IMR-90 (cell line): ENCODE measurements at regions not wholly inside any gene's neighbourhood (a gene's known extent, or its start where the extent isn't known, plus 50 kb on each side); places are given as distances from the start of the nearest gene placed in this dataset.

Experiments
- ATAC-seq: fragments of 200-7000 bp; cut with Tn5 transposase; 2 replicates; pipeline ENCODE4 v1.9.1; 2020; ENCODE audit warnings: low read depth, mild to moderate bottlenecking, moderate library complexity
- BruUV-seq: library from RNA; stranded (reverse); fragments of 400-500 nt; replicated peaks from 2 replicates; lab custom pipeline; 2021; lab: Mats Ljungman, UMichigan
- CTCF ChIA-PET: fragments of 300-600 bp; formaldehyde crosslinking; extraction: SDS; loops from one replicate; lab custom pipeline; 2021; ENCODE audit warnings: antibody characterized with exemption; lab: Yijun Ruan, JAX
- POLR2A ChIA-PET: fragments of 300-600 bp; sonication (Branson Sonifier 250); formaldehyde crosslinking; loops from one replicate; lab custom pipeline; 2022; ENCODE audit warnings: antibody characterized with exemption; ENCODE audit not compliant: unreplicated experiment; lab: Charles Lee
- DNase-seq: peaks from one replicate; pipeline ENCODE4 v3.0.0; 2013
- H2AFZ ChIP-seq: replicated peaks from 2 replicates; pipeline ENCODE3; 2013; ENCODE audit warnings: low read length, mild to moderate bottlenecking; ENCODE audit not compliant: poor library complexity
- H2AK5ac ChIP-seq: 2 replicates; pipeline ENCODE4 v1.6.1; 2013; ENCODE audit warnings: low read depth, low read length, inconsistent platforms
- H2AK9ac ChIP-seq: replicated peaks from 2 replicates; pipeline ENCODE3; 2013; ENCODE audit warnings: mild to moderate bottlenecking, low read depth, low read length, moderate library complexity; ENCODE audit not compliant: poor library complexity
- H2BK120ac ChIP-seq: 2 replicates; pipeline ENCODE4 v1.6.1; 2013; ENCODE audit warnings: low read depth, low read length, inconsistent platforms
- H2BK15ac ChIP-seq: 3 replicates; pipeline ENCODE4 v1.6.1; 2013; ENCODE audit warnings: low read depth, low read length, inconsistent platforms
- H2BK20ac ChIP-seq: 2 replicates; pipeline ENCODE4 v1.6.1; 2013; ENCODE audit warnings: low read depth, mild to moderate bottlenecking, inconsistent platforms, low read length, moderate library complexity
- H2BK5ac ChIP-seq: 2 replicates; pipeline ENCODE4 v1.6.1; 2013; ENCODE audit warnings: mild to moderate bottlenecking, low read depth, low read length, inconsistent platforms; ENCODE audit not compliant: poor library complexity, severe bottlenecking
- H3K14ac ChIP-seq: replicated peaks from 2 replicates; pipeline ENCODE4 v1.6.1; 2013; ENCODE audit warnings: low read depth, low read length, inconsistent platforms
- H3K18ac ChIP-seq: 2 replicates; pipeline ENCODE4 v1.6.1; 2013; ENCODE audit warnings: low read depth, low read length, control low read depth
- H3K23ac ChIP-seq: 2 replicates; pipeline ENCODE4 v1.6.1; 2013; ENCODE audit warnings: low read depth, low read length, inconsistent platforms
- H3K27ac ChIP-seq: 2 replicates; pipeline ENCODE4 v1.5.1; 2013; ENCODE audit warnings: mild to moderate bottlenecking, control low read depth, low read length; ENCODE audit not compliant: insufficient read depth
- H3K27me3 ChIP-seq: 2 replicates; pipeline ENCODE4 v1.6.1; 2013; ENCODE audit warnings: low read length; ENCODE audit not compliant: control insufficient read depth, insufficient read depth
- H3K36me3 ChIP-seq: 2 replicates; pipeline ENCODE4 v1.6.1; 2013; ENCODE audit warnings: low read length, mixed read lengths; ENCODE audit not compliant: control insufficient read depth, insufficient read depth
- H3K4ac ChIP-seq: 2 replicates; pipeline ENCODE4 v1.6.1; 2013; ENCODE audit warnings: low read depth, low read length, inconsistent platforms
- H3K4me1 ChIP-seq: 2 replicates; pipeline ENCODE4 v1.6.1; 2013; ENCODE audit warnings: low read length, mixed read lengths; ENCODE audit not compliant: control insufficient read depth, insufficient read depth
- H3K4me2 ChIP-seq: 2 replicates; pipeline ENCODE4 v1.6.1; 2013; ENCODE audit warnings: low read depth, mild to moderate bottlenecking, control low read depth, low read length, moderate library complexity
- H3K4me3 ChIP-seq: 2 replicates; pipeline ENCODE4 v1.5.1; 2013; ENCODE audit warnings: low read depth, mild to moderate bottlenecking, control low read depth, low read length, moderate library complexity; ENCODE audit not compliant: insufficient read depth
- H3K56ac ChIP-seq: 2 replicates; pipeline ENCODE4 v1.6.1; 2013; ENCODE audit warnings: low read length, inconsistent platforms; ENCODE audit not compliant: insufficient read depth; ENCODE audit errors: extremely low read depth
- H3K79me1 ChIP-seq, 2 experiments: 2 replicates each; pipeline ENCODE4 v1.6.1; 2013; ENCODE audit warnings: low read length in 2 of 2, inconsistent platforms in 1 of 2, low read depth in 1 of 2
- H3K9ac ChIP-seq: 2 replicates; pipeline ENCODE4 v1.6.1; 2013; ENCODE audit warnings: low read depth, low read length, control low read depth
- H3K9me1 ChIP-seq: 2 replicates; pipeline ENCODE4 v1.6.1; 2013; ENCODE audit warnings: low read length, inconsistent platforms; ENCODE audit not compliant: insufficient read depth
- H3K9me3 ChIP-seq: 2 replicates; pipeline ENCODE4 v1.6.1; 2013; ENCODE audit warnings: low read length; ENCODE audit not compliant: control insufficient read depth, insufficient read depth
- H4K20me1 ChIP-seq: 2 replicates; pipeline ENCODE4 v1.6.1; 2013; ENCODE audit warnings: low read length, inconsistent platforms; ENCODE audit not compliant: insufficient read depth
- H4K5ac ChIP-seq: 2 replicates; pipeline ENCODE4 v1.6.1; 2013; ENCODE audit warnings: mild to moderate bottlenecking, low read depth, low read length, control low read depth
- H4K8ac ChIP-seq, 2 experiments: 2 replicates each; pipeline ENCODE4 v1.6.1; 2013; ENCODE audit warnings: low read depth in 2 of 2, low read length in 2 of 2, control low read depth in 1 of 2, inconsistent platforms in 1 of 2
- H4K91ac ChIP-seq: 2 replicates; pipeline ENCODE4 v1.6.1; 2013; ENCODE audit warnings: low read depth, low read length, inconsistent platforms; ENCODE audit not compliant: insufficient read depth
- MAFK ChIP-seq: IDR thresholded peaks from 2 replicates; pipeline ENCODE4 v1.6.1; 2012; ENCODE audit warnings: low read depth, low read length, improper control_type of control experiment
- MXI1 ChIP-seq: IDR thresholded peaks from 2 replicates; pipeline ENCODE4 v1.6.1; 2012; ENCODE audit warnings: low read depth, mild to moderate bottlenecking, low read length, moderate library complexity, borderline replicate concordance
- RCOR1 ChIP-seq: IDR thresholded peaks from 2 replicates; pipeline ENCODE4 v1.6.1; 2012; ENCODE audit warnings: mild to moderate bottlenecking, low read length, improper control_type of control experiment; ENCODE audit not compliant: insufficient replicate concordance
- WGBS, 2 experiments: methylation state at CpG; one replicate each; pipeline versions ENCODE4 v1.1.5 to v1.1.7; 2013; ENCODE audit warnings: missing lambda C conversion rate in 2 of 2; ENCODE audit not compliant: insufficient read length in 1 of 2; ENCODE audit errors: extremely low coverage in 2 of 2; 5-methylcytosine and 5-hydroxymethylcytosine counted together
- dilution Hi-C: fragments of 300-500 bp; cut with HindIII; formaldehyde crosslinking; loops from one replicate; pipeline ENCODE4 v1.14.3; 2018; ENCODE audit warnings: low sequenced_read_pairs; ENCODE audit not compliant: unreplicated experiment
- in situ Hi-C: fragments of 300-500 bp; cut with MboI; formaldehyde crosslinking; loops from 3 replicates; pipeline ENCODE4 v1.14.3; 2019; ENCODE audit warnings: low sequenced_read_pairs, inconsistent platforms, mixed read lengths
- intact Hi-C: fragments of 100-400 bp; cut with micrococcal nuclease; formaldehyde crosslinking; loops from 2 replicates; pipeline ENCODE4 v1.10.0; 2022

DNA sequence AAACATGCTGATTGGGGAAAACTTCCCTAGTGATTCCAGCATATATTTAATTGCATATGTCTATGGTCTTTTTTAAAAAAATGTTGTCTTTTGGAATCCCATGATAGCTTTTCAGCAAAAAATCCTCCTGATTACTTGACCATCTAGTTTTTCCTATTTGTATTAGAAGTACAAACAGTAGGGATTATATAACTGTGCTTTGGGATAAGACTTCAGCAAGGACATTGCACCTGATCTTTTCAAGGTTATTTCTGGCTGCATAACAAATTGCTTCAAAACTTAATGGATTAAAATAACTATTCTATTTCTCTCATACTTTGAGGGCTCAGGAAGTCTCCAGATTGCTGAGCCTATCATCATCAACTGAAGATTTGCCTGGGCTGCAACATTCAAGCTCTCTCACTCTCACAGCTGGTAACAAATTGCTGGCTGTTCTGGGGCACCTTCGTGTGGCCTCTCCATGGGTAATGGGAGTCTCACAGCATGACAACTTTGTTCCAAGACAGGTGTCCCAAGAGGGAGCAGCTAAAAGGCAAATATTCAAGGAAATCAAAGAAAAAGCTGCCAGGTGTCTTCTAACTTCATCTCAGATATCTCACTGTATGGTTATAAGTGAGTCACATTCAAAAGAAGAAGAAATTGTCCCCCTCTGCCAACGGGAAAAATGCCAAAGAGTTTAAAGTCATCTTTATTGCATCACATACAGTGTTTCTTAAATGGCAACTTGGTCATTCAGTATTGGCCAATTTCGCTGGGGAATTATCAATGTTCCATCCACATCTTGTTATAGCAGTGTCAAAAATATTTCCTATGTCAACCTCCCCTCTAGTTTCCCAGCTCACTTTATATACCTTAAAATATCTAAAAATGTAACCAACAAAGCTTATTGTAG lies 644.5 kb upstream of the GRM7 start:
- Histone ChIP-seq H3K9me3 (no peaks in the 10 kb centered on the region; the same call in 1 of the 2 replicates), H3K4me2 (no peak overlapping the region), H3K14ac (no peak overlapping the region), H3K27ac (no peak overlapping the region), H3K18ac (no peak overlapping the region), H3K9ac (no peak overlapping the region), H3K27me3 (no peaks in the 10 kb centered on the region), H2AFZ (no peak overlapping the region), H3K4me1 (no peaks in the 10 kb centered on the region), H3K23ac (no peak overlapping the region), H2BK20ac (no peak overlapping the region), H4K5ac (no peak overlapping the region), H3K56ac (no peak overlapping the region), H3K4me3 (no peak overlapping the region), H3K9me1 (no peaks in the 10 kb centered on the region), H2AK5ac (no peak overlapping the region), H3K4ac (no peak overlapping the region), H3K36me3 (no peaks in the 10 kb centered on the region), H2BK120ac (no peak overlapping the region), H4K8ac (no peak overlapping the region), H2BK15ac (no peak overlapping the region), H4K20me1 (no peaks in the 10 kb centered on the region), H3K79me1 (no peaks in the 10 kb centered on the region), H4K91ac (no peak overlapping the region), H2AK9ac (no peak overlapping the region), H2BK5ac (no peak overlapping the region)
- no peak for DNase-seq
- TF ChIP-seq RCOR1 (no peak), MAFK (no peak), MXI1 (no peak)
- ChIA-PET POLR2A (no interaction called here), CTCF (no interaction called here)
- BruUV-seq, result no TSS peak
- in situ Hi-C loops, result no loop called here
- dilution Hi-C loops, result no loop called here
- no CpG with 5 or more reads among the region's 3 CpGs for WGBS, 2 experiments
- intact Hi-C loops, result no loop called here
- ATAC-seq, result no peak
